Fibroblast of the aortic adventitia (primary cell): ENCODE measurements at regions not wholly inside any gene's neighbourhood (a gene's known extent, or its start where the extent isn't known, plus 50 kb on each side); places are given as distances from the start of the nearest gene placed in this dataset.

Source experiments
- DNase-seq: peaks from one replicate; pipeline ENCODE4 v3.0.0-alpha.2; 2010; ENCODE audit warnings: low read depth
- H3K4me3 ChIP-seq: 2 replicates; pipeline ENCODE4 v1.5.1; 2011; ENCODE audit warnings: low read depth, mild to moderate bottlenecking, control low read depth, low read length, moderate library complexity
- CTCF ChIP-seq: IDR thresholded peaks from 2 replicates; pipeline ENCODE4 v1.5.1; 2011; ENCODE audit warnings: mild to moderate bottlenecking, low read length, control low read depth, inconsistent platforms; ENCODE audit not compliant: insufficient read depth

GRCh38 chr10:44289125-44289524 lies 95.8 kb downstream of the CXCL12 start:
- no peak overlapping the region for H3K4me3 ChIP-seq
- DNase-seq: no peak
- no peak for TF ChIP-seq CTCF

- no peak for DNase-seq
- no peak for TF ChIP-seq CTCF
- H3K4me3 ChIP-seq: no peak overlapping the region
These were observed 97.5 kb downstream of the CXCL12 start for GRCh38 chr10:44287408-44287807.

- no peak for DNase-seq
- TF ChIP-seq CTCF: no peak
These were observed 100.5 kb downstream of the CXCL12 start for GRCh38 chr10:44284198-44285084.

GRCh38 chr10:44282626-44283300 lies 102.1 kb downstream of the CXCL12 start:
- TF ChIP-seq CTCF: no peak
- no peak overlapping the region for H3K4me3 ChIP-seq
- no peak for DNase-seq

More at GRCh38 chr10:44284198-44285084, 100.5 kb downstream of the CXCL12 start:
- no peak overlapping the region for H3K4me3 ChIP-seq

- no peak for DNase-seq
- no peak for TF ChIP-seq CTCF
- H3K4me3 ChIP-seq: no peak overlapping the region
These were observed 103.2 kb downstream of the CXCL12 start for GRCh38 chr10:44281662-44282061.

- DNase-seq: peak; percentile 62
- TF ChIP-seq CTCF: no peak
These were observed 103.7 kb downstream of the CXCL12 start for GRCh38 chr10:44281089-44281613.

More at GRCh38 chr10:44281089-44281613, 103.7 kb downstream of the CXCL12 start:
- no peak overlapping the region for H3K4me3 ChIP-seq
